Mucosa of descending colon (tissue), 3 donors: ENCODE measurements at regions not wholly inside any gene's neighbourhood (a gene's known extent, or its start where the extent isn't known, plus 50 kb on each side); places are given as distances from the start of the nearest gene placed in this dataset.

Experiments
- ATAC-seq: fragments of 200-7000 bp; cut with Tn5 transposase; one replicate; pipeline ENCODE4 v1.9.1; 2020; ENCODE audit warnings: mild to moderate bottlenecking, moderate library complexity
- DNase-seq, 3 donors: peaks; one replicate each; pipeline ENCODE4 v3.0.0-alpha.2; 2020
- H3K36me3 ChIP-seq: fragments of 200-600 bp; one replicate; pipeline ENCODE4 v1.8.0; 2021; ENCODE audit warnings: low read depth, mild to moderate bottlenecking
- H3K4me1 ChIP-seq: fragments of 200-600 bp; one replicate; pipeline ENCODE4 v1.8.0; 2021; ENCODE audit warnings: low read depth, mild to moderate bottlenecking
- H3K4me3 ChIP-seq: fragments of 200-600 bp; one replicate; pipeline ENCODE4 v1.8.0; 2021; ENCODE audit warnings: mild to moderate bottlenecking
- H3K9me3 ChIP-seq: fragments of 200-600 bp; one replicate; pipeline ENCODE4 v1.8.0; 2021; ENCODE audit warnings: mild to moderate bottlenecking
- CTCF ChIP-seq: fragments of 200-600 bp; IDR thresholded peaks from one replicate; pipeline ENCODE4 v1.8.0; 2022; ENCODE audit warnings: antibody characterized with exemption, mild to moderate bottlenecking
- intact Hi-C, 2 donors: fragments of 100-400 bp; cut with DNase I in 1 of 2; cut with micrococcal nuclease in 1 of 2; formaldehyde crosslinking; loops; one replicate each; pipeline versions ENCODE4 v1.11.0 to v1.11.1; 2022; cut with DNase I, micrococcal nuclease
- donor health status: DM: no; HTN: no; CAD: no; lungs with moderate emphysema.
- donor health status: DM: no; HTN: no; CAD: no.
- donor health status: DM: no; HTN: yes; CAD: no.

- no peaks in the 10 kb centered on the region for H3K4me1 ChIP-seq
- no peaks in the 10 kb centered on the region for H3K9me3 ChIP-seq
- ATAC-seq (no peak), DNase-seq (no peak)
- TF ChIP-seq CTCF: no peak
- no peaks in the 10 kb centered on the region for H3K36me3 ChIP-seq
- intact Hi-C loops: no loop called here
- H3K4me3 ChIP-seq: no peak overlapping the region
These were observed 677.4 kb upstream of the CITED2 start for GRCh38 chr6:140051521-140052512.

DNA sequence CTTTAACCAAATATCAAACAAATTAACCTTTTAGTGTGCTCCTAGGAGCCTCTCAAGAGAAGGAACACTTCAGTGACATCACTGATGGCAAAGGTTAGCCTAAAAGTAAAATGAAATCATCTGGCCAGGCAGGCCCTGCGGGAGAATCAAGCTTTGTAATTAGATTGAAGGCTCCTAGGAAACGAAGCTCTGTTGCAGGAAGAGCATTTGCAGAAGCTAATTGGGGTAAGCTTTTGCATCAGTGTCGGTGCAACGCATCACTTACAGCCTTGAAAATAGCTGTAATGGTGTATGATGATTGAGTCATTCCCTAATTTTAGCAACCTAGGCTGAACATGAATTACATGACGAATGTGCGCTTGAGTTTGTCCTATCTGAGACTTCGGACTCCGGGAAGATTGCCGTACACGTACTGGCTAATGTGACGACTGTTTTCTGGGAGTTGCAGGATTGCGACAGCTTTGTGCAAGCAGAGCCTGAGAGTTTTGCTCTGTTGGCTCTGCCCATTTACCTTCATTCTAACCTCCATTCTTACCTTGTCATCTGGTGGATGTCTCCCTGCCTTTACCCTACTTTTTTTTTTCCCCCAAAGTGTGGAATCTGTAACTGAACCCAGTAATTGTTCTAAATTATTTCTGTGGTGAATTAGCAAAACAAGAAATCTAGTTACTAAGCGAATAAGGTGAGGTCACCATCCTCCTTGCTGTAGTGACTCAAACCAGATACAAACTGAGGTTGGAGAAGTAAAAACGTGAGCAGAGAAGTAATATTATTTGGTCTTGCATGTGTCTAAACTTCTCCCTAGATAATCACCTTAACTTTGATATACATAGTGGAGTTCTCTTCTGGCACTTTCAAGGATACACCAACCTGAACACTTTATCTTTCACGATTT lies 675.9 kb upstream of the CITED2 start:
- no peak for DNase-seq
- no peak for TF ChIP-seq CTCF
- intact Hi-C loops: no loop called here
- Histone ChIP-seq H3K9me3 (no peaks in the 10 kb centered on the region), H3K4me3 (no peak overlapping the region), H3K4me1 (no peaks in the 10 kb centered on the region), H3K36me3 (no peaks in the 10 kb centered on the region)
- ATAC-seq: no peak

DNA sequence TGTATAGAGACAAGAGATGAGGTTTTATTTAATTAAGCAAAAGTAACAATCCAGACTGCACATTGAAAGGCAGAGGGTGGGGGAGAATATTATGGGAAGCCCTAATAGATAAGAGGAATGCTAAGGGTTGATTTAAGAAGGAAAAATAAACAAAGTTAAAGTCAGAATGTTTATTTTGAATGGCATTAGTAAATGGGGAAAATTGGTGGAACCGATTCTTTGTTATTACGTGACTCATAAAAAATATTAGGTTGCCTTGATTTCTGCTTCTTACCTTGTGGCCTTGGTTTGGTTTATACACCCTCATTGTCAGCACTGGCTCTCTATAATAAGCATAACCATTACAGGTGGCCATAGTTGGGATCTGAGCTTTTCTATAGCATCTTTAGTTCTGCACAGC lies 674.8 kb upstream of the CITED2 start:
- Histone ChIP-seq H3K4me3 (no peak overlapping the region), H3K4me1 (no peaks in the 10 kb centered on the region), H3K9me3 (no peaks in the 10 kb centered on the region), H3K36me3 (no peaks in the 10 kb centered on the region)
- DNase-seq (no peak), ATAC-seq (no peak)
- no peak for TF ChIP-seq CTCF
- intact Hi-C loops: no loop called here

DNA sequence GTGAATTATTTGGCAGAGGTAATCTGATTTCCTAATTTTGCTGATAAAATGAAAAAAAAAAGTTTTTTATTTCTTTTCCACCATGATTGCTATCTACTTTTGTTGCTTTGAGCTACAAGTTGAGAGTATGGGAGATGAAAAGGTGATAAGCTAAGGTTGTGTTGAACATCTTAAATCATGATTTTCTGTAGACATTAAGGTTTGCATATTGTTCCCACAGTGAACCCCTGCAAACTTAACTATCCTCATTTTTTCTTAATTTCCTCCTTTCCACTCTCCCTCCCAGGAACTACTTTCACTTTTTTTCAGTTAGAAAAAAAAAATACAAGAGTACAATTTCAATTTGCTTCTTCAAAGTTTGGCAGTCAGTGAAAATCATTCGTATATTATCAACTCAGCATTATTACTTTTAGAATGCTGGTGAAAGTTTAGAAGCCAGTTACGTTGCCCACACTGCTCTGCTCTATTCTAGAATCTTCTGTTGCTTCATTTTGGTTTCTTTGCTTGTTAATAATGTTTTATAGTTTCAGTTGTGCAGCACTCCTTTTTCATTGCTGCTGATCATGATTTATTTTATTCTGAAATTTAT lies 673.8 kb upstream of the CITED2 start:
- intact Hi-C loops: no loop called here
- no peak for TF ChIP-seq CTCF
- DNase-seq (no peak), ATAC-seq (no peak)
- no peaks in the 10 kb centered on the region for H3K9me3 ChIP-seq
- no peak overlapping the region for H3K4me3 ChIP-seq
- H3K4me1 ChIP-seq: no peaks in the 10 kb centered on the region
- H3K36me3 ChIP-seq: no peaks in the 10 kb centered on the region

GRCh38 chr6:140047321-140047720 lies 672.9 kb upstream of the CITED2 start:
- ATAC-seq (no peak), DNase-seq (no peak)
- no peak for TF ChIP-seq CTCF
- intact Hi-C loops: no loop called here
- Histone ChIP-seq H3K36me3 (no peaks in the 10 kb centered on the region), H3K4me3 (no peak overlapping the region), H3K4me1 (no peaks in the 10 kb centered on the region), H3K9me3 (no peaks in the 10 kb centered on the region)
